HUES48 (cell line): ENCODE measurements at regions not wholly inside any gene's neighbourhood (a gene's known extent, or its start where the extent isn't known, plus 50 kb on each side); places are given as distances from the start of the nearest gene placed in this dataset.

ENCODE experiments used
- H3K27ac ChIP-seq: one replicate; pipeline ENCODE4 v1.7.0; 2013; ENCODE audit warnings: low read depth, low read length, inconsistent platforms
- H3K27me3 ChIP-seq: 2 replicates; pipeline ENCODE4 v1.6.1; 2013; ENCODE audit warnings: mild to moderate bottlenecking, low read length; ENCODE audit not compliant: control insufficient read depth, insufficient read depth
- H3K36me3 ChIP-seq: 2 replicates; pipeline ENCODE4 v1.6.1; 2013; ENCODE audit warnings: low read length; ENCODE audit not compliant: control insufficient read depth, insufficient read depth
- H3K4me1 ChIP-seq: 2 replicates; pipeline ENCODE4 v1.6.1; 2013; ENCODE audit warnings: mild to moderate bottlenecking, low read length; ENCODE audit not compliant: control insufficient read depth, insufficient read depth
- H3K4me3 ChIP-seq: 2 replicates; pipeline ENCODE4 v1.5.1; 2013; ENCODE audit warnings: mild to moderate bottlenecking, low read depth, low read length
- H3K9ac ChIP-seq: 2 replicates; pipeline ENCODE4 v1.6.1; 2013; ENCODE audit warnings: mild to moderate bottlenecking, low read depth, low read length, moderate library complexity
- H3K9me3 ChIP-seq: 2 replicates; pipeline ENCODE4 v1.6.1; 2013; ENCODE audit warnings: low read length; ENCODE audit not compliant: control insufficient read depth, insufficient read depth

DNA sequence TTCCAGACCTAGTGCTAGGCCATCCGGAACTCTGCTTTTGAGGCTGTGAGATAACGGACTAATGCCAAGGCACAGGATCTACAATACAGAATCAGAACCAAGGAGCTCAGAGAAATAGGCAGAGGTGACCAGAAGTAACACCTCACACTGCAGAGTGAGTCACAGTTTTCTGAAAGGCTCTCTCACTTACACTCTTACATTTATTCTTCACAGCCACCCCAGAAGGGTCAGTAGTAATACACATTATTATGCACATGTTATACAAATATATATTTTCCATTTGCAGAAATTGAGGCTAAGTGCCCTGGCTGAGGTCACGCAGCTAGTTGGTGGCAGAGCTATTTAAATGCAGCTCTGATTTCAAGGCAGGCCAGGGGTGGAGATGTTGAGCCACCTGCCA is 542.5 kb downstream of the OMA1 start:
- no peak overlapping the region; the same call in 1 of the 2 replicates for H3K9ac ChIP-seq

DNA sequence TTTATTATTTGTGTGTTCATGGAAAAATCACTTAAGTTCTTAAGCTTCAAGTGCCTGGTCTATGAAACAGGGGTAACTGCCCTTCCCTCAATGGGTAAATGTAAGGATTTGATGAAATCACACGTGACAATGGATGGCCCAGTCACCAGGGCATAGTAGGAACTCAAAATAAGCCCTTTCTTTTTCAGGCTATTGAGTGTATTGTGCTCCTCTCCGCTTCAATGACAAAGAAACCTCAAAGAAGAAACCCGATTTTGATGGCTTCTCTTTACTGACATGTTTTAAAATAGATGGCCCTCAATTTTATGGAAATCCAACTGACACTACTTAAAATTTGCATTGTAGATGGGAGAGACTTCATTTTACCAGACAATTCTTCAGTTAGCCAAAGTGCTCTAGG is 543.5 kb downstream of the OMA1 start:
- Histone ChIP-seq H3K27ac (peak overlapping the region; percentile 56), H3K27me3 (no peaks in the 10 kb centered on the region), H3K9me3 (no peaks in the 10 kb centered on the region), H3K9ac (no peak overlapping the region), H3K4me1 (peaks cover 59% of the 10 kb centered on the region), H3K36me3 (no peaks in the 10 kb centered on the region), H3K4me3 (no peak overlapping the region)

More for the DNA sequence above, 542.5 kb downstream of the OMA1 start:
- Histone ChIP-seq H3K27ac (peak overlapping the region; percentile 56), H3K4me3 (no peak overlapping the region), H3K27me3 (no peaks in the 10 kb centered on the region), H3K36me3 (no peaks in the 10 kb centered on the region), H3K9me3 (no peaks in the 10 kb centered on the region), H3K4me1 (peaks cover 62% of the 10 kb centered on the region)

DNA sequence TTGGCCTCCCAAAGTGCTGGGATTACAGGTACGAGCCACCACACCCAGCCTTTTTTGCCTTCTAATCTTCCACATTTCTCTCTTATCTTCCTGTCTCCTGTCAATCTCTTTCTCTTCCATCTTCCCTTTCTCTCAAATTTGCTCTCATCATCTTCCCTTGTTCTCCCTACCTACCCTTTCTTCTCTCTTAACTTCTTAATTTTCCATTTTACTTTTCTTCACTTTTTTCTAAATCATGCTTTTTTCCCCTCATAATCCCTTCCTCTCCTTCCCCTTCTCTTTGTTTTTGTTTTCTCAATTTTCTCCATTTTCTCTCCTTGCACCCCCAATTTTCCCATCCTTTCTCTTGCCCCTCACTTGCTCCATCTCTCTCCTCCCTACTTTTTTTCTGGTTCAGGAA is 545.7 kb downstream of the OMA1 start:
- H3K36me3 ChIP-seq = no peaks in the 10 kb centered on the region
- no peak overlapping the region for H3K9ac ChIP-seq
- peaks cover 38% of the 10 kb centered on the region for H3K4me1 ChIP-seq
- no peaks in the 10 kb centered on the region for H3K27me3 ChIP-seq
- H3K27ac ChIP-seq = no peak overlapping the region
- H3K9me3 ChIP-seq = no peaks in the 10 kb centered on the region
- no peak overlapping the region for H3K4me3 ChIP-seq

DNA sequence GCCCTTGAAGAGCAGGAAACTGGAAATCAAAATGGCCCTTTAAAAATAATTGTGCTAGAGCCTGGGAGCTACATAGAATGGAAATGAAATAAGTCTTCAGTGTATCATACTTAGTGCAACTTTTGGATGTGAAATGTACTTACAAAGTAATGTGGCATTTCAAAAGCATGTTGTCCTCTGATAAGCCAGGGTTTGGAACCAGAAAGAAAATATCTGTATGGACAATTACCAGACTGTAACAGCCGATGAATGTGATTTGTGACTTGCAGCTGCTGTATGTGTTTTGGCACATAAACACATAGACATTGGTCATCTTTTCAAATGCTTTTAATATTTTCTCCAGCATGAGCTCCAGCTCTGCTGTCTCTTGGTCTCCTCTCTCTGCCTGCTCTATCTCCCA is 546.4 kb downstream of the OMA1 start:
- no peak overlapping the region for H3K9ac ChIP-seq
- H3K4me1 ChIP-seq = peaks cover 38% of the 10 kb centered on the region
- no peak overlapping the region for H3K27ac ChIP-seq
- no peaks in the 10 kb centered on the region for H3K9me3 ChIP-seq
- H3K36me3 ChIP-seq = no peaks in the 10 kb centered on the region
- no peak overlapping the region for H3K4me3 ChIP-seq
- no peaks in the 10 kb centered on the region for H3K27me3 ChIP-seq

DNA sequence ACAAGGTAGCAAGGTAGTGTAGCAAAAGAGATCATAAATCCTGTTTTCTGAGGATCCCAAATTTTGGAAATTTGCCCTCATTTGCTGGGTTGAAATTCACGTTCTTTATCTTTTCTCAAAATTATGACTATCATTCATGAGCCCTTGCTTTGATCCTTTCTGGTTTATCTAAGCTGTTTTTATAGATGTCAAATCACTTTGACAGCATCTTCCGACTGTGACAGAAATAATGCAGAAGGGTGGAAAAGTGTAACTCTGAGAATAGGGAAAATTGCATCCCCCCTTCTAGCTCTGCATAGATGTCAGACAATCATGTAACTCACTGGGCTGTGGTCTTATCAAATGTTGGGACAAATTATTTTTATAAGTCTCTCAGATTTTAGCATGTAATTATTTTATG is 550.1 kb downstream of the OMA1 start:
- Histone ChIP-seq H3K27ac (no peak overlapping the region), H3K27me3 (no peaks in the 10 kb centered on the region), H3K36me3 (no peaks in the 10 kb centered on the region), H3K4me3 (no peak overlapping the region), H3K4me1 (peaks cover 11% of the 10 kb centered on the region), H3K9ac (no peak overlapping the region), H3K9me3 (no peaks in the 10 kb centered on the region)

DNA sequence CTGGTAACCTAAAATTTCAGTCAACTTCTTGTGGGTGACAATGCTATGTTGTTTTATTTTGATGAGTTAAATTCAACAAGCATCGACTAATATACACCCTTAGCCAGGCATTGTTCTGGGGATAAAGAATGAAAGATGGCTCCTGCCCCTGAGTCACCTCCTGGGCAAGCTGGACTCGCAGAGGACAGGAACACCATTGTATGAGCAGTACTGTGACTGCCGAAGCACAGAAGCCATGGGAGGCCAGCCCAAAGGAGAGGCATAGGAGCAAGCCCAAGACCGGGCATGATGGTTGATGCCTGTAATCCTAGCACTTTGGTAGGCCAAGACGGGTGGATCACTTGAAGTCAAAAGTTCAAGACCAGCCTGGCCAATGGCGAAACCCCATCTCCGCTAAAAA is 555.2 kb downstream of the OMA1 start:
- H3K9me3 ChIP-seq = no peaks in the 10 kb centered on the region
- peaks cover 24% of the 10 kb centered on the region for H3K4me1 ChIP-seq
- H3K27me3 ChIP-seq = no peaks in the 10 kb centered on the region
- H3K4me3 ChIP-seq = no peak overlapping the region
- no peaks in the 10 kb centered on the region for H3K36me3 ChIP-seq
- no peak overlapping the region for H3K27ac ChIP-seq
- H3K9ac ChIP-seq = no peak overlapping the region

DNA sequence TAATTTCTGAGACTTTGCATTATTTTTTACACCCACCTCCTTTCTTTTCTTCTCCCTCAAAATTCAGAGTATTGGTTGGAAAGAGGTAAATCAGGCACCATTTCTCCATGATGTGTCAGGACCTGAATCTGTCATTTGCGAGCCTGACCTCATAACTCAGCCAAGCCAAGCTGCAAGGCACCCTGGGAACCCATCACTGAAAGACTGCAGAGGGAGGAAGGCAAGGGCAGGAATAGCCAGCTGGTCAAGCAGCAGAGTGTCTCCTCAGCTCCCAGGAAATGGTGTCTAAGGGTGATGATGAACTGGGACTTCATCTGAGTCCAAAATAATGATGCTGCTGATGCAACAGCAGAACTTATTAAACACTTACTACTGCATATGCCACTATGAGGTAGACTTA is 556.6 kb downstream of the OMA1 start:
- peaks cover 16% of the 10 kb centered on the region for H3K4me1 ChIP-seq
- H3K9me3 ChIP-seq = no peaks in the 10 kb centered on the region
- H3K27ac ChIP-seq = no peak overlapping the region
- H3K27me3 ChIP-seq = no peaks in the 10 kb centered on the region
- H3K4me3 ChIP-seq = no peak overlapping the region
- H3K9ac ChIP-seq = no peak overlapping the region
- H3K36me3 ChIP-seq = no peaks in the 10 kb centered on the region

DNA sequence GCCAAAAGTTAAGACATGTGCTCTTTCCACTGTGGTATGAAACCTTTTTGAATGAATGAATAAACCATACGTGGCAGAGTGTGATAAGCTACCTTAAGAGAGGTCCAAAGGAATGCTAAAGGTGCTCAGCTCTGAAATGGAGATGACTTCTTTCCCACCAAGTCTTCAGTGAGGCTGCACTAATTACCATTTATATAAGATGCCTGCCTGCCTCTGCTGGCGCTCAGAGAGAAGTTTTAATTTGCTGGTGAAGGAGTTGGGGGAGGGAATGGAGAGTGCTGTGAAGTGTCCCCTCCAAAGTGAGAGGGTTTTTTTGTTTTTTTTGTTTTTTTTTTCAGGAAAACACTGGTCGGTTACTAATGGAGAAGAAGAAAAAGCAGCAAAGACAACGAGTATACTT is 559.0 kb downstream of the OMA1 start:
- no peak overlapping the region for H3K4me3 ChIP-seq
- H3K36me3 ChIP-seq = no peaks in the 10 kb centered on the region
- H3K9ac ChIP-seq = no peak overlapping the region
- peaks cover 34% of the 10 kb centered on the region for H3K4me1 ChIP-seq
- no peaks in the 10 kb centered on the region for H3K9me3 ChIP-seq
- no peak overlapping the region for H3K27ac ChIP-seq
- H3K27me3 ChIP-seq = no peaks in the 10 kb centered on the region

DNA sequence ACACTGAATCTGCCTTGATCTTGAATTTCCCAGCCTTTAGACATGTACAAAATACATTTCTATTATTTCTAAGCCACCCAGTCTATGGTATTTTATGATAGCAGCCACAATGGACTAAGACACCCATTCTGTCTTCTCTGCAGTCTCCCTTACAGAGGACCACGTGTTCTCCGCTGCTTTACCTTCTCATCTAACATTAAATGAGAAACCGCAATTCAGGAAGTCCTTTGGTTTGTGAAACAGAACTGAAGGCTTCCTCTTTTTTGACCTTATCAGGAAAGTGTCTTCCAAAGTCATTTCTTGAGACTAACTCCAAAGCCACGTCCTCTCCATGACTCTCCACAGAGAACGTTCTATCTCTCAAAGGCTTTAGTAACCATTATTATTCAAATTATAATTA is 560.1 kb downstream of the OMA1 start:
- H3K9ac ChIP-seq = no peak overlapping the region
- no peaks in the 10 kb centered on the region for H3K27me3 ChIP-seq
- H3K4me3 ChIP-seq = no peak overlapping the region
- H3K27ac ChIP-seq = no peak overlapping the region
- no peaks in the 10 kb centered on the region for H3K9me3 ChIP-seq
- H3K36me3 ChIP-seq = no peaks in the 10 kb centered on the region
- H3K4me1 ChIP-seq = peaks cover 34% of the 10 kb centered on the region

DNA sequence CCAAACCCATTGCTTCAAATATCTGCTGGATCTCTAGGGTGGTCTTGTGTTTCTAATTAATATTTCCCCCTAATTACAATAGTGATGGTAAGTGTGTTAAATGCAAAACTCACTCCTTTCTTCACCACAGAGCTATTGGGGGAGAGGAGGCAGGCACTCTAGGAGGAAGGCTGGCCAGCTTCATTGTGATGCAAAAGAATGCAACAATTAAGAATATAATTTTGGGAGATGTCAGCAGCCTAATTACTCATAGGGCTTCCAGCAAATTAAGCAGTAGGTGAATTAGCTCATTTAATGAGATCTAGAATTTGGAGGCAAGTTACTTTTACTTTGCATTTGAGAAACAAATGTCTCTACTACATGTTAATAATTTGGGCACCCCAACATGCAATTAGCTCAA is 560.4 kb upstream of the DAB1 start:
- H3K4me1 ChIP-seq = peaks cover 34% of the 10 kb centered on the region
- H3K9me3 ChIP-seq = no peaks in the 10 kb centered on the region
- no peak overlapping the region for H3K27ac ChIP-seq
- H3K9ac ChIP-seq = no peak overlapping the region
- H3K27me3 ChIP-seq = no peaks in the 10 kb centered on the region
- no peaks in the 10 kb centered on the region for H3K36me3 ChIP-seq
- no peak overlapping the region for H3K4me3 ChIP-seq

DNA sequence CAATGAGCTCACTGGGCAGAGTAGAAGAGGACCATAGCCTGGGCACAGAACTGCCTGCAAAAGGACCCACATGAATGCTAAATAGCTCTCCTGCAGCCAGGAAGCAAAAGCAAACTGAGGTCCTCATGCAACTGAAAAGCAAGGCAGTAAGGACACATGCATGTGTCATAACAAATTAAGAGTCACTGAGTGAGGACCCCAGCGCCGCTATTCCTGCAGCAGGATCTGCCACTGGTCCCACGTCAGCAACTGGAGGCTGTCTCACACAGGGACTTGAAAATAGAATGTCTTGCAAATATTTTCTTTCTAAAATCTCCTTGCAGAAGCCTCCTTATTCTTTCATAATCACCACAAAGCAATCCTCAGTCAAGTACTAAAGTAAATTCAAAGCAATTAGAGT is 559.6 kb upstream of the DAB1 start:
- Histone ChIP-seq H3K9me3 (no peaks in the 10 kb centered on the region), H3K4me3 (no peak overlapping the region), H3K4me1 (peaks cover 34% of the 10 kb centered on the region), H3K9ac (no peak overlapping the region), H3K27me3 (no peaks in the 10 kb centered on the region), H3K36me3 (no peaks in the 10 kb centered on the region), H3K27ac (no peak overlapping the region)

DNA sequence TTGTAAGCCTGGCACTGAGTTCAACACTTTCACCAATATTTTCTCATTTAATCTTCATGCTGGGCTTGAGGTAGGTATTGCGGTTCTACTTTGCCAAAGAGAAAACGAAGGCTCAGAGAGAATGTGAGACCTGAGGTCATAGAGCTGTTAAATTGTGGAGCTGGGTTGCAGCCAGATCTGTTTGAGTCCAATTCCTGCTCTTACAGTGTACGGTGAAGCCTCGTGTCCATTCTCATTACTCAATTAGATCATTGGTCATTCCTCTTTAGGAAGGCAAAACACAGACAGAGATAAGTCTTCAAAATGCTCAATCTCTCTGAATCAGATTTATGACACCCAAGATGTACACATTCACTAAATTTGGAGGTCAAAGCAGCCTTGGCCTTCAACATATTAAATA is 559.0 kb upstream of the DAB1 start:
- no peaks in the 10 kb centered on the region for H3K36me3 ChIP-seq
- H3K27ac ChIP-seq = no peak overlapping the region
- H3K9me3 ChIP-seq = no peaks in the 10 kb centered on the region
- H3K4me3 ChIP-seq = no peak overlapping the region
- H3K4me1 ChIP-seq = peaks cover 30% of the 10 kb centered on the region
- H3K27me3 ChIP-seq = no peaks in the 10 kb centered on the region
- H3K9ac ChIP-seq = no peak overlapping the region
